Esophagus squamous epithelium (tissue), 4 donors: ENCODE measurements at regions not wholly inside any gene's neighbourhood (a gene's known extent, or its start where the extent isn't known, plus 50 kb on each side); places are given as distances from the start of the nearest gene placed in this dataset.

Source experiments
- POLR2A ChIP-seq, 4 donors: fragments of 450-650 bp; IDR thresholded peaks; one replicate each; pipeline ENCODE4 v1.6.1; 2017; ENCODE audit warnings: antibody characterized with exemption in 4 of 4, mild to moderate bottlenecking in 4 of 4, moderate library complexity in 3 of 4
- TF ChIP-seq, protein P1 (sequence below), 6 experiments: fragments of 450-650 bp in 4 of 6; fragments of 200-600 bp in 2 of 6; sonication (generic) in 2 of 6; IDR thresholded peaks; one replicate each; pipeline ENCODE4 v1.5.1; 2016 to 2019; ENCODE audit warnings: antibody characterized with exemption in 6 of 6, mild to moderate bottlenecking in 4 of 6, moderate library complexity in 4 of 6

DNA sequence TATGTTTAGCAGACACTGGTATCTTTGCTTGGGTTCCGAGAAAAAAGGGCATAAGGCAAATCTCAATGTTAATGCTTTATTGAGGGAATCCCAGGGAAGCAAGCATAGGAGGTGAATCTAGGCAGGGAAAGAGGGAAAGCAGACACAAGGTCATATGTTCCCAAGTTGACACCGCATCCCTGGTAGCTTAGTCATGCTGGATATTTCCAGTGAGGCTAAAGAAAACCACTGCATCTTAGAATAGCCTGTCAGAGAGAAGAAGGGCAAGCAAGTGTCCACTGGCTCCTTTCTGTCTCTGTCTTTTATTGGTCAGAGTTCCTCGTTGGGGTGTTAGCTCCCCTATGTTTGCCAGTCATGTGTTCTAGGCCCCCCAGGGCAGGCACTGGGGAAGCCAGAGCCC is 104.7 kb downstream of the NKX6-1 start:
- TF ChIP-seq, protein P1, sequence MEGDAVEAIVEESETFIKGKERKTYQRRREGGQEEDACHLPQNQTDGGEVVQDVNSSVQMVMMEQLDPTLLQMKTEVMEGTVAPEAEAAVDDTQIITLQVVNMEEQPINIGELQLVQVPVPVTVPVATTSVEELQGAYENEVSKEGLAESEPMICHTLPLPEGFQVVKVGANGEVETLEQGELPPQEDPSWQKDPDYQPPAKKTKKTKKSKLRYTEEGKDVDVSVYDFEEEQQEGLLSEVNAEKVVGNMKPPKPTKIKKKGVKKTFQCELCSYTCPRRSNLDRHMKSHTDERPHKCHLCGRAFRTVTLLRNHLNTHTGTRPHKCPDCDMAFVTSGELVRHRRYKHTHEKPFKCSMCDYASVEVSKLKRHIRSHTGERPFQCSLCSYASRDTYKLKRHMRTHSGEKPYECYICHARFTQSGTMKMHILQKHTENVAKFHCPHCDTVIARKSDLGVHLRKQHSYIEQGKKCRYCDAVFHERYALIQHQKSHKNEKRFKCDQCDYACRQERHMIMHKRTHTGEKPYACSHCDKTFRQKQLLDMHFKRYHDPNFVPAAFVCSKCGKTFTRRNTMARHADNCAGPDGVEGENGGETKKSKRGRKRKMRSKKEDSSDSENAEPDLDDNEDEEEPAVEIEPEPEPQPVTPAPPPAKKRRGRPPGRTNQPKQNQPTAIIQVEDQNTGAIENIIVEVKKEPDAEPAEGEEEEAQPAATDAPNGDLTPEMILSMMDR (IDR thresholded peaks at IDR 0.05), result no peak
- TF ChIP-seq POLR2A (IDR thresholded peaks at IDR 0.05), result no peak
